Endothelial cell of umbilical vein (primary cell): ENCODE measurements at regions not wholly inside any gene's neighbourhood (a gene's known extent, or its start where the extent isn't known, plus 50 kb on each side); places are given as distances from the start of the nearest gene placed in this dataset.

Experiments used
- BruUV-seq: library from RNA; stranded (reverse); fragments of 400-500 nt; replicated peaks from 2 replicates; lab custom pipeline; 2021; lab: Mats Ljungman, UMichigan
- CTCF ChIA-PET: fragments of 300-600, 350-600 bp; sonication (Branson Sonifier 250); formaldehyde crosslinking; loops from one replicate; lab custom pipeline; 2021; ENCODE audit warnings: antibody characterized with exemption, inconsistent platforms; lab: Charles Lee
- POLR2A ChIA-PET: fragments of 300-600, 350-600 bp; sonication (Branson Sonifier 250); formaldehyde crosslinking; loops from one replicate; lab custom pipeline; 2021; ENCODE audit warnings: antibody characterized with exemption, inconsistent platforms; lab: Charles Lee
- DNase-seq: peaks from one replicate; pipeline ENCODE4 v3.0.0-alpha.2; 2011; ENCODE audit warnings: low read depth, low spot score
- FAIRE-seq: peaks from 2 replicates; lab custom pipeline; 2011; peaks lifted over from hg19 to GRCh38; lab: Jason Lieb, UNC
- H2AFZ ChIP-seq: 2 replicates; pipeline ENCODE4 v1.6.0; 2012; ENCODE audit warnings: low read depth, low read length, control low read depth, inconsistent platforms
- H3K27ac ChIP-seq: 2 replicates; pipeline ENCODE4 v1.5.1; 2011; ENCODE audit warnings: low read depth, mild to moderate bottlenecking, control low read depth, low read length, moderate library complexity; ENCODE audit not compliant: insufficient read depth
- H3K27me3 ChIP-seq, 2 experiments: 2 replicates each; pipeline versions ENCODE4 v1.6.0 to v1.6.1; 2011; ENCODE audit warnings: low read length in 2 of 2, mixed read lengths in 1 of 2; ENCODE audit not compliant: control insufficient read depth in 2 of 2, insufficient read depth in 2 of 2
- H3K36me3 ChIP-seq, 2 experiments: 2 replicates in 1 of 2; 3 replicates in 1 of 2; pipeline ENCODE4 v1.5.1; 2011; ENCODE audit warnings: low read length in 2 of 2, mild to moderate bottlenecking in 1 of 2, moderate library complexity in 1 of 2; ENCODE audit not compliant: control insufficient read depth in 2 of 2, insufficient read depth in 2 of 2; ENCODE audit errors: extremely low read depth in 1 of 2
- H3K4me1 ChIP-seq: 3 replicates; pipeline ENCODE4 v1.5.1; 2011; ENCODE audit warnings: mild to moderate bottlenecking, low read length; ENCODE audit not compliant: control insufficient read depth, insufficient read depth; ENCODE audit errors: extremely low read depth
- H3K4me2 ChIP-seq: 2 replicates; pipeline ENCODE4 v1.6.1; 2011; ENCODE audit warnings: low read length, control low read depth, mixed read lengths; ENCODE audit not compliant: insufficient read depth
- H3K4me3 ChIP-seq, 3 experiments: fragments of 200-600 bp in 1 of 3; sonication (generic), shearing (Covaris generic) in 1 of 3; replicated peaks in 1 of 3; 2 replicates each; pipeline ENCODE4 v1.5.1; 2011 to 2016; ENCODE audit warnings: control low read depth in 3 of 3, low read length in 3 of 3, mild to moderate bottlenecking in 2 of 3, inconsistent platforms in 1 of 3, low read depth in 1 of 3, moderate library complexity in 1 of 3; ENCODE audit not compliant: insufficient read depth in 1 of 3
- H3K79me2 ChIP-seq: 2 replicates; pipeline ENCODE4 v1.6.0; 2012; ENCODE audit warnings: low read length, inconsistent platforms; ENCODE audit not compliant: control insufficient read depth, insufficient read depth
- H3K9ac ChIP-seq: replicated peaks from 2 replicates; pipeline ENCODE3; 2011; ENCODE audit warnings: low read length, control low read depth; ENCODE audit not compliant: insufficient read depth; ENCODE audit errors: extremely low read depth
- H3K9me1 ChIP-seq: replicated peaks from 3 replicates; pipeline ENCODE4 v1.6.0; 2011; ENCODE audit warnings: mild to moderate bottlenecking, low read length; ENCODE audit not compliant: control insufficient read depth, insufficient read depth; ENCODE audit errors: extremely low read depth
- H3K9me3 ChIP-seq: replicated peaks from 2 replicates; pipeline ENCODE4 v1.5.1; 2012; ENCODE audit warnings: low read length, inconsistent platforms; ENCODE audit not compliant: control insufficient read depth, insufficient read depth
- H4K20me1 ChIP-seq: replicated peaks from 2 replicates; pipeline ENCODE3; 2011; ENCODE audit warnings: mild to moderate bottlenecking, low read length; ENCODE audit not compliant: control insufficient read depth, insufficient read depth; ENCODE audit errors: extremely low read depth
- EZH2 ChIP-seq: IDR thresholded peaks from 2 replicates; pipeline ENCODE4 v1.6.1; 2012; ENCODE audit warnings: borderline replicate concordance, low read depth, mild to moderate bottlenecking, moderate library complexity, low read length, inconsistent platforms; ENCODE audit not compliant: severe bottlenecking
- FOS ChIP-seq: IDR thresholded peaks from 2 replicates; pipeline ENCODE4 v1.6.1; 2011; ENCODE audit warnings: mild to moderate bottlenecking, low read length, moderate library complexity, borderline replicate concordance; ENCODE audit not compliant: insufficient read depth
- GATA2 ChIP-seq: IDR thresholded peaks from 2 replicates; pipeline ENCODE4 v1.7.0; 2011; ENCODE audit warnings: low read depth, mild to moderate bottlenecking, moderate library complexity, mixed read lengths, low read length; ENCODE audit not compliant: insufficient read length, insufficient read depth
- JUN ChIP-seq: IDR thresholded peaks from 2 replicates; pipeline ENCODE4 v1.6.1; 2011; ENCODE audit warnings: borderline replicate concordance, low read depth; ENCODE audit not compliant: insufficient read length, insufficient read depth
- MAX ChIP-seq: IDR thresholded peaks from 2 replicates; pipeline ENCODE4 v1.6.1; 2011; ENCODE audit not compliant: insufficient read depth, insufficient read length
- MYC ChIP-seq: IDR thresholded peaks from one replicate; pipeline ENCODE4 v1.6.1; 2011; ENCODE audit warnings: mild to moderate bottlenecking, low read depth, low read length
- POLR2A ChIP-seq: IDR thresholded peaks from 2 replicates; pipeline ENCODE4 v1.6.1; 2012; ENCODE audit warnings: low read depth, mild to moderate bottlenecking, control low read depth, low read length
- POLR2AphosphoS5 ChIP-seq: IDR thresholded peaks from 2 replicates; pipeline ENCODE4 v1.6.1; 2012; ENCODE audit warnings: low read depth, mild to moderate bottlenecking, control low read depth, low read length, moderate library complexity; ENCODE audit not compliant: insufficient read depth
- dilution Hi-C: fragments of 300-500 bp; cut with MboI; formaldehyde crosslinking; loops from one replicate; pipeline ENCODE4 v1.15.0; 2019; ENCODE audit warnings: low sequenced_read_pairs; ENCODE audit not compliant: extremely low pct_ligation_motif_present
- intact Hi-C: fragments of 100-400 bp; cut with micrococcal nuclease; formaldehyde crosslinking; loops from one replicate; pipeline ENCODE4 v1.10.0; 2022
- TF ChIP-seq, protein P1 (sequence below), 2 donors: IDR thresholded peaks; 1 replicate in 1 of 2; 2 replicates in 1 of 2; pipeline ENCODE4 v1.5.1; 2011; ENCODE audit warnings: low read length in 2 of 2, mild to moderate bottlenecking in 2 of 2, moderate library complexity in 2 of 2, control low read depth in 1 of 2, inconsistent platforms in 1 of 2, low read depth in 1 of 2; ENCODE audit not compliant: insufficient read depth in 1 of 2; ENCODE audit errors: extremely low read depth in 1 of 2

DNA sequence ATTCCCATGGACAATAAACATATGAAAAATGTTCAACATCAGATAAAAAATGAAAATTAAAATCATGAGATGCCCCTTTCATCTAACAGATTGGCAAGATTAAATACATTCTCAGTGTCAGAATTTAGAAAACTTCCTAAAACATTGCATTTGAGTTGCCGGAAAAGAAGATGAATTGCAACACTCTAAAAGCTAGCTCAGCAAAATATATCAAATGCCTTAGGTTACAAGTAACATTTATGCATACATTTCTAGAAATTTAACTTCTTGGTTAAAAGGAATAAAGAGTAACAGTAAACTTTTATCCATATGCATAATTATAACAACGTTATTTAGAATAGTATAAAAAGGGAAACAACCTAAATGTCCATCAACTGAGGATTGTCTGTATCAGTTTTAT, 239.0 kb downstream of the PMP22 start:
- no peaks in the 10 kb centered on the region for H3K79me2 ChIP-seq
- H3K27ac ChIP-seq = no peak overlapping the region
- H3K4me2 ChIP-seq = no peak overlapping the region
- no peaks in the 10 kb centered on the region for H3K9me1 ChIP-seq
- H3K4me1 ChIP-seq = no peaks in the 10 kb centered on the region
- no TSS peak for BruUV-seq
- H3K9ac ChIP-seq = no peak overlapping the region
- H3K27me3 ChIP-seq = no peaks in the 10 kb centered on the region
- no peak for DNase-seq
- H3K36me3 ChIP-seq = no peaks in the 10 kb centered on the region
- no peak overlapping the region for H2AFZ ChIP-seq
- no peak overlapping the region for H3K4me3 ChIP-seq
- POLR2A ChIA-PET = no interaction called here
- FAIRE-seq = no peak
- no peak for TF ChIP-seq GATA2
- TF ChIP-seq JUN = no peak
- TF ChIP-seq MYC = no peak
- TF ChIP-seq, protein P1, sequence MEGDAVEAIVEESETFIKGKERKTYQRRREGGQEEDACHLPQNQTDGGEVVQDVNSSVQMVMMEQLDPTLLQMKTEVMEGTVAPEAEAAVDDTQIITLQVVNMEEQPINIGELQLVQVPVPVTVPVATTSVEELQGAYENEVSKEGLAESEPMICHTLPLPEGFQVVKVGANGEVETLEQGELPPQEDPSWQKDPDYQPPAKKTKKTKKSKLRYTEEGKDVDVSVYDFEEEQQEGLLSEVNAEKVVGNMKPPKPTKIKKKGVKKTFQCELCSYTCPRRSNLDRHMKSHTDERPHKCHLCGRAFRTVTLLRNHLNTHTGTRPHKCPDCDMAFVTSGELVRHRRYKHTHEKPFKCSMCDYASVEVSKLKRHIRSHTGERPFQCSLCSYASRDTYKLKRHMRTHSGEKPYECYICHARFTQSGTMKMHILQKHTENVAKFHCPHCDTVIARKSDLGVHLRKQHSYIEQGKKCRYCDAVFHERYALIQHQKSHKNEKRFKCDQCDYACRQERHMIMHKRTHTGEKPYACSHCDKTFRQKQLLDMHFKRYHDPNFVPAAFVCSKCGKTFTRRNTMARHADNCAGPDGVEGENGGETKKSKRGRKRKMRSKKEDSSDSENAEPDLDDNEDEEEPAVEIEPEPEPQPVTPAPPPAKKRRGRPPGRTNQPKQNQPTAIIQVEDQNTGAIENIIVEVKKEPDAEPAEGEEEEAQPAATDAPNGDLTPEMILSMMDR (IDR thresholded peaks at IDR 0.05; ENCODE audit: extremely low read depth in 1 of 2, insufficient read depth in 1 of 2, low read depth in 1 of 2, low read length in 2 of 2) = no peak
- TF ChIP-seq POLR2A = no peak
- dilution Hi-C loops = no loop called here
- CTCF ChIA-PET = no interaction called here
- intact Hi-C loops = no loop called here
- H4K20me1 ChIP-seq = no peaks in the 10 kb centered on the region
- peaks cover 2% of the 10 kb centered on the region for H3K9me3 ChIP-seq

DNA sequence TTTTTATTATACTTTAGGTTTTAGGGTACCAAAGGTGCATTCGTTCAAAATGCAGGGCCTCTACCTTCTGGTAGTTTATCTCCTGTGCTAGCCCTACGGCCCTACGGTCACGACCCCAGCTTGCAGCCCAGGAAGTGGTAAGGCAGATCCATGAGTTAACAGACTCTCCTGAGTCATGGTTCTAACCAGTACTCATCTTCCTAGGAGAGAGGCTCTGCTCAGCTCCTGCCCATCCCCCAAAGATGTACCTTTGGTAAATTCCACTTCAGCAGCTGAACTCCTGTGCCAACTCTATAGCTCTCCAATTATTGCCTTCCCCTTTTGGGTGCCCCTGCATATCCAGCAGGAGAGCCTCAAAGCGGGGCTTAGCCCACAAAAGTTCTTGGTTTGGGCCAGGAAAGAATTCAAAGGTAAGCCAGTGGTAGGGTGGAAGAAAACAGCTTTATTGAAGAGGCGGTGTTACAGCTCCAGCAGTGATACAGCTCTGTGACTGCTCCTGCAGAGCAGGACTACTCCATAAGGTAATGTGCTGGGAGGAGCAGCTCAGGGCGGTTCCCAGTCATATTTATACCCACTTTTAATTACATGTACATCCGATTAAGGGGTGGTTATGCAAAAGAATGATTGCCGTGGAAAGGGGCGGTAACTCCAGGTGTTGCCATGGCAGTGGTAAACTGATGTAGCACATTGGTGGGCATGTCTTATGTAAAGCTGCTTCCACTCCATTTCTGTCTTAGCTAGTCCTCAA, 241.4 kb downstream of the PMP22 start:
- no peak overlapping the region for H2AFZ ChIP-seq
- ChIA-PET POLR2A (no interaction called here), CTCF (no interaction called here)
- H3K27me3 ChIP-seq = no peaks in the 10 kb centered on the region
- intact Hi-C loops (no loop called here), dilution Hi-C loops (no loop called here)
- BruUV-seq = no TSS peak
- H3K27ac ChIP-seq = no peak overlapping the region
- H3K9ac ChIP-seq = no peak overlapping the region
- DNase-seq = no peak
- no peaks in the 10 kb centered on the region for H3K9me1 ChIP-seq
- H3K4me2 ChIP-seq = no peak overlapping the region
- no peak overlapping the region for H3K4me3 ChIP-seq
- H3K9me3 ChIP-seq = peaks cover 2% of the 10 kb centered on the region
- TF ChIP-seq POLR2A (no peak), MYC (no peak), JUN (no peak), EZH2 (no peak), MAX (no peak), FOS (no peak), GATA2 (no peak), POLR2AphosphoS5 (no peak)
- TF ChIP-seq, protein P1 (IDR thresholded peaks at IDR 0.05; ENCODE audit: extremely low read depth in 1 of 2, insufficient read depth in 1 of 2, low read depth in 1 of 2, low read length in 2 of 2) = no peak
- no peaks in the 10 kb centered on the region for H3K79me2 ChIP-seq
- H3K36me3 ChIP-seq = no peaks in the 10 kb centered on the region
- no peak for FAIRE-seq
- no peaks in the 10 kb centered on the region for H4K20me1 ChIP-seq
- no peaks in the 10 kb centered on the region for H3K4me1 ChIP-seq
